RPMI8226 (cell line): ENCODE measurements at regions not wholly inside any gene's neighbourhood (a gene's known extent, or its start where the extent isn't known, plus 50 kb on each side); places are given as distances from the start of the nearest gene placed in this dataset.
A peak's percentile ranks its signal among the peaks of the same experiment; 100 is the strongest.
"Not testable (repeated sequence)": the region's sequence is repeated elsewhere in the genome, so short reads cannot be mapped to it uniquely, and the experiment has no call there.

ENCODE experiments used
- DNase-seq: peaks from one replicate; pipeline ENCODE4 v3.0.0-alpha.2; 2015

GRCh38 chr18:57953883-57954282, 90.1 kb upstream of the NEDD4L start:
- no peak for DNase-seq

- no peak for DNase-seq
These were observed 91.8 kb upstream of the NEDD4L start for GRCh38 chr18:57951999-57952774.

GRCh38 chr18:57951117-57951796, 92.8 kb upstream of the NEDD4L start:
- DNase-seq: no peak

- no peak for DNase-seq
These were observed 93.5 kb upstream of the NEDD4L start for GRCh38 chr18:57950542-57950941.

GRCh38 chr18:57949335-57949734, 94.7 kb upstream of the NEDD4L start:
- DNase-seq: not testable (repeated sequence)

- peak; percentile 78 for DNase-seq
These were observed 96.9 kb upstream of the NEDD4L start for GRCh38 chr18:57947117-57947516.

- peak; percentile 38 for DNase-seq
These were observed 100.3 kb upstream of the NEDD4L start for GRCh38 chr18:57943723-57944122.

GRCh38 chr18:57942493-57942892, 101.5 kb upstream of the NEDD4L start:
- no peak for DNase-seq

GRCh38 chr18:57941841-57942489, 102.1 kb upstream of the NEDD4L start:
- DNase-seq: no peak

- no peak for DNase-seq
These were observed 103.8 kb upstream of the NEDD4L start for GRCh38 chr18:57940166-57940660.

- DNase-seq: not testable (repeated sequence)
These were observed 109.7 kb upstream of the NEDD4L start for GRCh38 chr18:57934375-57934774.

GRCh38 chr18:57931038-57931437, 113.0 kb upstream of the NEDD4L start:
- DNase-seq: peak; percentile 98

GRCh38 chr18:57930476-57930875, 113.5 kb upstream of the NEDD4L start:
- DNase-seq: peak; percentile 93

GRCh38 chr18:57929922-57930321, 114.1 kb upstream of the NEDD4L start:
- peak; percentile 31 for DNase-seq

GRCh38 chr18:57928466-57928865, 115.6 kb upstream of the NEDD4L start:
- DNase-seq: no peak

GRCh38 chr18:57927511-57927910, 116.5 kb upstream of the NEDD4L start:
- no peak for DNase-seq

GRCh38 chr18:57925706-57926105, 118.3 kb upstream of the NEDD4L start:
- DNase-seq: no peak

- peak; percentile 66 for DNase-seq
These were observed 120.4 kb upstream of the NEDD4L start for GRCh38 chr18:57923611-57924010.

- DNase-seq: peak; percentile 50
These were observed 119.8 kb upstream of the ATP8B1 start for GRCh38 chr18:57922885-57923284.

- peak; percentile 27 for DNase-seq
These were observed 118.6 kb upstream of the ATP8B1 start for GRCh38 chr18:57921708-57922107.

- DNase-seq: no peak
These were observed 116.9 kb upstream of the ATP8B1 start for GRCh38 chr18:57920036-57920435.

GRCh38 chr18:57918601-57919000, 115.5 kb upstream of the ATP8B1 start:
- DNase-seq: peak; percentile 31

GRCh38 chr18:57916684-57917083, 113.6 kb upstream of the ATP8B1 start:
- DNase-seq: no peak
